AG09319 (cell line): ENCODE measurements at regions not wholly inside any gene's neighbourhood (a gene's known extent, or its start where the extent isn't known, plus 50 kb on each side); places are given as distances from the start of the nearest gene placed in this dataset.

Experiments
- DNase-seq: peaks from one replicate; pipeline ENCODE4 v3.0.0-alpha.2; 2010; ENCODE audit warnings: low read depth; ENCODE audit errors: extremely low read depth
- CTCF ChIP-seq: IDR thresholded peaks from 2 replicates; pipeline ENCODE4 v1.5.1; 2011; ENCODE audit warnings: low read depth, mild to moderate bottlenecking, inconsistent platforms, low read length, moderate library complexity

DNA sequence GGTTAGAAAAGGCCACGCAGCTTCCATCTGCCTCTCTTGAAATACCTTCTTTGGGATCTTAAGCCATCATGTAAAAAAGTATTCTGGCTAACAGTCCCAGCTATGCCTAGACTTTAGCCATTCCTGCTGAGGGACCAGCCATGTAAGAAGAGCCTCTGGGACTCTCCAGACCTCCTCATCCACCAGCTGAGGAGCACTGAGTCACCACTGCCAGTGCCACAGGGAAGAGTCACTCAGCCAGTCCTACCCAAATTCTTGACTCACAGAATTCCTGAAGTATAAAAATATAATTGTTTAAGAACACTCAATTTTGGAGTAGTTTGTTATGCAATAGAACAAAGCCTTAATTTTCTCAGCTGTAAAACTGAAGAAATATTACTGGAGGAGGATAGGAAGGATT lies 436.7 kb downstream of the ZEB2 start:
- DNase-seq: no peak
- TF ChIP-seq CTCF: no peak

DNA sequence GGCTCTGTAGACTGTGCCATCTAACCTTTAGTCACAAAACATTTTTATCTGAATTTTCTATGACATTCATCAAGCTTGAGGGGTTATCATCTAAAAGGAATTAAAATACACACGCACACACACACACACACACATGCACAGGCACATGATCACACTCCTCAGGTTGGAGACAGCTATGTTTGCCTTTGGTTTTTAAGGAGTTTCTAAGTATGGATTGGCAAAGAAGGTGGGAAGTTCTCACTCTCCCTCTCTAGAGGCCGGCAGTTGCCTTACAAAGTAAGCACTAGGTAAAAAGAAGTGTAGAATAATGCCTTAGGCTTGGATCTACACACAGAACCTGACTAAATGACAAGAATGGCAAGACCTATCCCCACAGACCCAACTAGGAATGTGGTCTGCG lies 437.1 kb downstream of the ZEB2 start:
- DNase-seq: no peak
- no peak for TF ChIP-seq CTCF

- no peak for DNase-seq
- no peak for TF ChIP-seq CTCF
These were observed 437.6 kb downstream of the ZEB2 start for GRCh38 chr2:144082327-144082726.

GRCh38 chr2:144081272-144081671 lies 438.6 kb downstream of the ZEB2 start:
- DNase-seq: no peak
- TF ChIP-seq CTCF: no peak

DNA sequence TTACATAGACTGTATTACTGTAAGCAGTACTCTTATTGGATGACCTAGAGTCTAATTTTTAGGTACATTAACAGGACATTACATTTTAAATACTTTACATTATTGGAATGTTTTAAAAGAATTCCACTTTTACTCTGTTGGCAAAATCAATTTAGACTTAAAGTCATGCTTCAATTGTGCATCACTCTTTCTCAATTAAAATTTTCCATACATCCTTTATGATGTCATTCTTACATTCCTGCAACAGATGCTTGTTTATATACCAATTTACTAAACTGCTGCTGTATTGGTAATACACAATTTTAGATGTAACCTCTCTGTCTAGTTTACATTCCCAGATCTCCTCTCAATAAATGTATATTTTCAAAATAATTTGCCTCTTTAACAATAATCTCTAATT lies 440.1 kb downstream of the ZEB2 start:
- no peak for TF ChIP-seq CTCF

GRCh38 chr2:144078802-144079724 lies 440.9 kb downstream of the ZEB2 start:
- no peak for TF ChIP-seq CTCF
- no peak for DNase-seq

More for the DNA sequence above, 440.1 kb downstream of the ZEB2 start:
- DNase-seq: no peak

GRCh38 chr2:144078106-144078505 lies 441.8 kb downstream of the ZEB2 start:
- DNase-seq: peak; percentile 35

More at GRCh38 chr2:144078106-144078505, 441.8 kb downstream of the ZEB2 start:
- TF ChIP-seq CTCF: no peak; the same call in 1 of the 2 replicates
